ENCODE measurements at regions not wholly inside any gene's neighbourhood (a gene's known extent, or its start where the extent isn't known, plus 50 kb on each side); places are given as distances from the start of the nearest gene placed in this dataset.
"Not testable (repeated sequence)": the region's sequence is repeated elsewhere in the genome, so short reads cannot be mapped to it uniquely, and the experiment has no call there.

DNA sequence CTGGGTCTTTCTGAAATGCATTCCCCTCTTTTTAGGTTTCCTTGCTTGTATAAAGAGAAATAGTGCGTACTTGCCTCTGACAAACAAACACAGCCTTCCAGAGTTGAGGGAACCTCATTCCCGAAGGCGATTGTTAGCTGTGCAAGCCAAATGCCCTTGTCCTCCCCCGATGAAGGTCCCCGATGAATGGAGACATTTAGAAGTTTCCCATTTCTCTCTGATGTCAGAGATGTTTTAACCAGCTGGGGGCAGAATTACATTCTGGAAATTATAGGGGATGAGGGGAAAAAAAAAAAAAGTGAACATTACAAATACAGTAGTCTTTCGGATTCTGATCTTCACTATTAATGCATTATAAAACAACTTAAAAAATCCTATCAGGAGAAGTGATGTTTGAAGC lies 366.8 kb downstream of the VRK1 start:
- no peak overlapping the region for H3K27ac ChIP-seq
- H3K4me1 ChIP-seq, result no peaks in the 10 kb centered on the region
- TF ChIP-seq POLR2A (IDR thresholded peaks at IDR 0.05) (no peak), EP300 (IDR thresholded peaks at IDR 0.05) (no peak)
- TF ChIP-seq, protein P1, sequence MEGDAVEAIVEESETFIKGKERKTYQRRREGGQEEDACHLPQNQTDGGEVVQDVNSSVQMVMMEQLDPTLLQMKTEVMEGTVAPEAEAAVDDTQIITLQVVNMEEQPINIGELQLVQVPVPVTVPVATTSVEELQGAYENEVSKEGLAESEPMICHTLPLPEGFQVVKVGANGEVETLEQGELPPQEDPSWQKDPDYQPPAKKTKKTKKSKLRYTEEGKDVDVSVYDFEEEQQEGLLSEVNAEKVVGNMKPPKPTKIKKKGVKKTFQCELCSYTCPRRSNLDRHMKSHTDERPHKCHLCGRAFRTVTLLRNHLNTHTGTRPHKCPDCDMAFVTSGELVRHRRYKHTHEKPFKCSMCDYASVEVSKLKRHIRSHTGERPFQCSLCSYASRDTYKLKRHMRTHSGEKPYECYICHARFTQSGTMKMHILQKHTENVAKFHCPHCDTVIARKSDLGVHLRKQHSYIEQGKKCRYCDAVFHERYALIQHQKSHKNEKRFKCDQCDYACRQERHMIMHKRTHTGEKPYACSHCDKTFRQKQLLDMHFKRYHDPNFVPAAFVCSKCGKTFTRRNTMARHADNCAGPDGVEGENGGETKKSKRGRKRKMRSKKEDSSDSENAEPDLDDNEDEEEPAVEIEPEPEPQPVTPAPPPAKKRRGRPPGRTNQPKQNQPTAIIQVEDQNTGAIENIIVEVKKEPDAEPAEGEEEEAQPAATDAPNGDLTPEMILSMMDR (IDR thresholded peaks at IDR 0.05), result no peak
- peaks cover 0 to 18% (median 0%) of the 10 kb centered on the region in 4 donors for H3K9me3 ChIP-seq
- 33% methylated on average over 6 of the region's 6 CpGs for WGBS, 2 donors
- no peaks in the 10 kb centered on the region for H3K27me3 ChIP-seq
- H3K4me3 ChIP-seq, result no peak overlapping the region
- DNase-seq (ENCODE audit: low spot score in 2 of 2), result no peak
- H3K36me3 ChIP-seq, result no peaks in the 10 kb centered on the region

DNA sequence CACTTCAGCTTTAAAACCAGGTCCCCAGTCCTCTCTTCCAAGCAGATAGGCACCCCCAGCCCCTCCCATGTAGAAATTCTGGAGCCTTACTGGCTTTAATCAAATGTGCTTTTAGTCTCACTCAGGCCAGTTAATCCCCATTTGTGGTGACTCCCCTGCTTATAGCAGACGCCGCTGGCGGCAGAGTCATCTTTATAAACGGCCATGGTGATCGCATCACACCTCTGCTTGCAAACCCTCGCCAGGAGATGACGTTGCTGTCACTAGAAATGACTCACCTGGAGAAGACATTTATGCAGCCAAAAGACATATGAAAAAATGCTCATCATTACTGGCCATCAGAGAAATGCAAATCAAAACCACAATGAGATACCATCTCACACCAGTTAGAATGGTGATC lies 369.3 kb downstream of the VRK1 start:
- no peak for DNase-seq (ENCODE audit: low spot score in 2 of 2)

DNA sequence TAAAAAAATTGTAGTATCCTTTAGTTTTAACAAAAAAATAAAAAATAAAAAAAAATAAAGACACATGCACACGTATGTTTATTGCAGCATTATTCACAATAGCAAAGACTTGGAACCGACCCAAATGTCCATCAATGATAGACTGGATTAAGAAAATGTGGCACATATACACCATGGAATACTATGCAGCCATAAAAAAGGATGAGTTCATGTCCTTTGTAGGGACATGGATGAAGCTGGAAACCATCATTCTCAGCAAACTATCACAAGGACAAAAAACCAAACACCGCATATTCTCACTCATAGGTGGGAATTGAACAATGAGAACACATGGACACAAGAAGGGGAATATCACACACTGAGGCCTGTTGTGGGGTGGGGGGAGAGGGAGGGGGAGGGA lies 370.4 kb downstream of the VRK1 start:
- WGBS, 2 donors, result 96 to 97% methylated on average over 3 of the region's 3 CpGs

More for the DNA sequence above, 369.3 kb downstream of the VRK1 start:
- Histone ChIP-seq H3K36me3 (no peaks in the 10 kb centered on the region), H3K4me1 (no peaks in the 10 kb centered on the region), H3K4me3 (no peak overlapping the region), H3K27ac (no peak overlapping the region), H3K27me3 (no peaks in the 10 kb centered on the region), H3K9me3 (no peaks in the 10 kb centered on the region)
- WGBS, 2 donors, result 86 to 88% methylated on average over 7 of the region's 7 CpGs
- no peak for TF ChIP-seq EP300 (IDR thresholded peaks at IDR 0.05)
- TF ChIP-seq POLR2A (IDR thresholded peaks at IDR 0.05), result no peak
- TF ChIP-seq, protein P1 (IDR thresholded peaks at IDR 0.05), result no peak

DNA sequence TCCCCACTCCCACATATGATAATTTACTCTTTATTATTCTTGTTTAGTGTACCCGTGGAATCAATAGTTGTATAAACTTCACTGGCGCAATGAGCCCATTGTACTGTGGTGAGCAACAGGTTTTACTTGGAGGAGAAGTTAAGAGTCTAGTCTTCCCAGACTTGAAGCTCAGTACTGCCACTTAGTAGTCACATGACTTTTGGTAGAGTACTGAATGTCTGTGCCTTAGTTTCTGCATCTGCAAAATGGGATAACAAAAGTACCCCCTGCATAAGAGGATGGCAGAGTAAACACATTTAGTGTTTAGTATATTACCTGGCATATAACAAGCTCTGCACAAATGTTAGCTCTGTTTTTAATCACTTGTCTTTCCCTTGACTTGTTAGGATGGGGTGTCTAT lies 375.5 kb downstream of the VRK1 start:
- Histone ChIP-seq H3K27me3 (no peaks in the 10 kb centered on the region), H3K4me3 (no peak overlapping the region), H3K4me1 (no peaks in the 10 kb centered on the region), H3K27ac (no peak overlapping the region), H3K36me3 (no peaks in the 10 kb centered on the region), H3K9me3 (peaks cover 0 to 15% (median 0%) of the 10 kb centered on the region in 4 donors)
- DNase-seq (ENCODE audit: low spot score in 2 of 2), result no peak
- 50 to 64% methylated on average over 2 of the region's 2 CpGs for WGBS, 2 donors
- no peak for TF ChIP-seq EP300 (IDR thresholded peaks at IDR 0.05)
- no peak for TF ChIP-seq POLR2A (IDR thresholded peaks at IDR 0.05)
- TF ChIP-seq, protein P1 (IDR thresholded peaks at IDR 0.05), result no peak

More for the DNA sequence above, 370.4 kb downstream of the VRK1 start:
- H3K27me3 ChIP-seq; H3K4me1 ChIP-seq; H3K27ac ChIP-seq; H3K4me3 ChIP-seq; DNase-seq (ENCODE audit: low spot score in 2 of 2); H3K36me3 ChIP-seq; H3K9me3 ChIP-seq: not testable (repeated sequence)

DNA sequence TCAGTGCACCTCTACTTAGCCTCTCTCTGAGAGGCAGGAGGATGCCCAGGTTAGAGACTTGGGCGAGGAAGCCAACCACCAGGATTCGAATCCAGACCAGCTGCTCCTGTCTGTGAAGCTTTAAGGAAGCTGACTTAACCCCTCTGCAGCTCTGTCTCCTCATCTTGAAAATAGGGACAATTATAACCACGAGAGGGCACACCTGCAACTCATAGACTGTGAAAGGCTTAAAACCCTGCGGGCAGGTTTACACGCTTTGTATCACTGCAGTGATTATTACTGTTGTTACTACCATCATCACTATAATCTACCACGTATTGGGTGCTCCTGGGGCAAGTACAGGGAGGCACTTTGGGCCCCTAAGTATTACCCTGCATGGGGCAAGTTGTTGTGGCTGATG lies 379.8 kb downstream of the VRK1 start:
- Histone ChIP-seq H3K4me3 (no peak overlapping the region), H3K27ac (no peak overlapping the region), H3K27me3 (no peaks in the 10 kb centered on the region), H3K4me1 (no peaks in the 10 kb centered on the region), H3K9me3 (peaks cover 0 to 15% (median 0%) of the 10 kb centered on the region in 4 donors), H3K36me3 (no peaks in the 10 kb centered on the region)
- no peak for DNase-seq (ENCODE audit: low spot score in 2 of 2)
- TF ChIP-seq, protein P1 (IDR thresholded peaks at IDR 0.05), result no peak
- TF ChIP-seq EP300 (IDR thresholded peaks at IDR 0.05) (no peak), POLR2A (IDR thresholded peaks at IDR 0.05) (no peak)
- 50 to 54% methylated on average over 6 of the region's 6 CpGs for WGBS, 2 donors

DNA sequence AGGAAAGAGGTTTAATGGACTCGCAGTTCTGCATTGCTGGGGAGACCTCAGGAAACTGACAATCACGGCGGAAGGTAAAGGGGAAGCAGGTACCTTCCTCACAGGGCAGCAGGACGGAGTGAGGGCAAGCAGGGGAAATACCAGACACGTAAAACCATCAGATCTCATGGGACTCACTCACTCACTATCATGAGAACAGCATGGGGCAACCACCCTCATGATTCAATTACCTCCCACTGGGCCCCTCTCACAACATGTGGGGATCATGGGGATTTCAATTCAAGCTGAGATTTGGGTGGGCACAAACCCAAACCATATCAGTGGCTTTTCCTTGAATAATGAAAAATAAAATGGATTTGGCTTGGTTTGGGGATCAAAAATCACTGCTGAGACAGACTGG lies 380.5 kb downstream of the VRK1 start:
- no peak for DNase-seq (ENCODE audit: low spot score in 2 of 2)

More for the DNA sequence above, 380.5 kb downstream of the VRK1 start:
- Histone ChIP-seq H3K27ac (no peak overlapping the region), H3K4me3 (no peak overlapping the region), H3K9me3 (peaks cover 0 to 11% (median 0%) of the 10 kb centered on the region in 4 donors), H3K27me3 (no peaks in the 10 kb centered on the region), H3K4me1 (no peaks in the 10 kb centered on the region), H3K36me3 (no peaks in the 10 kb centered on the region)
- WGBS, 2 donors, result 51% methylated on average over 5 of the region's 5 CpGs
- TF ChIP-seq EP300 (IDR thresholded peaks at IDR 0.05) (no peak), POLR2A (IDR thresholded peaks at IDR 0.05) (no peak)
- TF ChIP-seq, protein P1 (IDR thresholded peaks at IDR 0.05), result no peak
